GM23338 (cell line): ENCODE measurements at regions not wholly inside any gene's neighbourhood (a gene's known extent, or its start where the extent isn't known, plus 50 kb on each side); places are given as distances from the start of the nearest gene placed in this dataset.

Experiments used
- ATAC-seq: fragments of 200-7000 bp; cut with Tn5 transposase; 3 replicates; pipeline ENCODE4 v1.9.1; 2020
- DNase-seq: peaks from one replicate; pipeline ENCODE4 v3.0.0-alpha.2; 2015; ENCODE audit warnings: low spot score
- H2AFZ ChIP-seq: fragments of 200-600 bp; sonication (generic); 2 replicates; pipeline ENCODE4 v1.8.0; 2016; ENCODE audit warnings: antibody characterized with exemption, mild to moderate bottlenecking, moderate library complexity
- H3F3A ChIP-seq: fragments of 200-600 bp; sonication (generic); replicated peaks from 2 replicates; pipeline ENCODE4 v1.8.0; 2017; ENCODE audit warnings: antibody characterized with exemption, mixed run types, low read depth
- H3K27ac ChIP-seq: fragments of 200-600 bp; sonication (generic); 2 replicates; pipeline ENCODE4 v1.6.1; 2016; ENCODE audit warnings: low read depth
- H3K27me3 ChIP-seq: fragments of 200-600 bp; sonication (generic); 2 replicates; pipeline ENCODE4 v1.8.0; 2016; ENCODE audit warnings: mild to moderate bottlenecking, mixed run types, moderate library complexity; ENCODE audit not compliant: insufficient read depth
- H3K36me3 ChIP-seq: fragments of 200-600 bp; sonication (generic); 2 replicates; pipeline ENCODE4 v1.8.0; 2016; ENCODE audit warnings: mild to moderate bottlenecking; ENCODE audit not compliant: insufficient read depth
- H3K4me1 ChIP-seq: fragments of 200-600 bp; sonication (generic); 2 replicates; pipeline ENCODE4 v1.8.0; 2016; ENCODE audit warnings: mild to moderate bottlenecking, moderate library complexity; ENCODE audit not compliant: insufficient read depth
- H3K4me2 ChIP-seq: fragments of 200-600 bp; sonication (generic); 2 replicates; pipeline ENCODE4 v1.7.1; 2017; ENCODE audit warnings: mixed run types
- H3K4me3 ChIP-seq: fragments of 200-600 bp; sonication (generic); 2 replicates; pipeline ENCODE4 v1.6.1; 2016; ENCODE audit warnings: mixed run types
- H3K79me2 ChIP-seq: fragments of 200-600 bp; sonication (generic); replicated peaks from 2 replicates; pipeline ENCODE4 v1.8.0; 2017; ENCODE audit warnings: mild to moderate bottlenecking; ENCODE audit not compliant: insufficient read depth
- H3K9me2 ChIP-seq: fragments of 200-600 bp; sonication (generic); 2 replicates; pipeline ENCODE4 v1.8.0; 2017; ENCODE audit not compliant: insufficient read depth
- H4K20me1 ChIP-seq: fragments of 200-600 bp; sonication (generic); replicated peaks from 2 replicates; pipeline ENCODE4 v1.8.0; 2017; ENCODE audit warnings: mild to moderate bottlenecking; ENCODE audit not compliant: insufficient read depth
- H3K27ac Mint-ChIP-seq: 2 replicates; pipeline ENCODE4 v1.8.0; 2020; ENCODE audit warnings: inconsistent platforms, mild to moderate bottlenecking, moderate library complexity, mixed read lengths
- H3K27me3 Mint-ChIP-seq: 3 replicates; pipeline ENCODE4 v1.8.0; 2022; ENCODE audit warnings: low read depth, mild to moderate bottlenecking, moderate library complexity, mixed read lengths, inconsistent platforms; ENCODE audit not compliant: insufficient read depth, poor library complexity
- H3K36me3 Mint-ChIP-seq: 3 replicates; pipeline ENCODE4 v1.8.0; 2021; ENCODE audit warnings: low read depth, mild to moderate bottlenecking, inconsistent platforms, moderate library complexity, mixed read lengths
- H3K4me1 Mint-ChIP-seq: 3 replicates; pipeline ENCODE4 v1.8.0; 2020; ENCODE audit warnings: mild to moderate bottlenecking, inconsistent platforms, mixed read lengths
- H3K4me3 Mint-ChIP-seq: 3 replicates; pipeline ENCODE4 v1.8.0; 2021; ENCODE audit warnings: moderate library complexity, mild to moderate bottlenecking, inconsistent platforms, mixed read lengths
- H3K9me3 Mint-ChIP-seq: 3 replicates; pipeline ENCODE4 v1.8.0; 2020; ENCODE audit warnings: moderate library complexity, mild to moderate bottlenecking, inconsistent platforms, mixed read lengths
- CTCF ChIP-seq, 2 experiments: fragments of 200-600 bp in 1 of 2; sonication (generic) in 1 of 2; conservative IDR thresholded peaks; 2 replicates each; pipeline versions ENCODE4 v1.5.1 to v1.6.1; 2016 to 2017; ENCODE audit warnings: antibody characterized with exemption in 2 of 2, low read depth in 2 of 2, mild to moderate bottlenecking in 2 of 2, moderate library complexity in 1 of 2
- ETS1 ChIP-seq: IDR thresholded peaks from 2 replicates; pipeline ENCODE4 v1.6.1; 2016; ENCODE audit warnings: antibody characterized with exemption
- EZH2 ChIP-seq: fragments of 200-600 bp; sonication (generic); IDR thresholded peaks from one replicate; pipeline ENCODE4 v1.8.0; 2017; ENCODE audit warnings: antibody characterized with exemption, mild to moderate bottlenecking, low read depth; ENCODE audit not compliant: unreplicated experiment
- REST ChIP-seq: IDR thresholded peaks from one replicate; pipeline ENCODE4 v1.6.1; 2018; ENCODE audit warnings: antibody characterized with exemption; ENCODE audit not compliant: unreplicated experiment
- STAT1 ChIP-seq: IDR thresholded peaks from one replicate; pipeline ENCODE4 v1.6.1; 2016; ENCODE audit warnings: antibody characterized with exemption; ENCODE audit not compliant: unreplicated experiment
- ZNF114 ChIP-seq: fragments of 250-450 bp; sonication (Bioruptor Pico); IDR thresholded peaks from 2 replicates; pipeline ENCODE4 v1.5.0; 2020; ENCODE audit warnings: mild to moderate bottlenecking, moderate library complexity

GRCh38 chr20:40860487-40860902, 168.1 kb upstream of the TOP1 start (continued):
- TF ChIP-seq REST (no peak), EZH2 (no peak), ZNF114 (no peak), ETS1 (no peak), CTCF (conservative IDR thresholded peaks at IDR 0.05; ENCODE audit: low read depth in 2 of 2) (no peak), STAT1 (no peak)

GRCh38 chr20:40861427-40862008, 167.1 kb upstream of the TOP1 start:
- Histone ChIP-seq H3F3A (no peaks in the 10 kb centered on the region), H3K79me2 (no peaks in the 10 kb centered on the region), H3K36me3 (no peaks in the 10 kb centered on the region), H3K27ac (no peak overlapping the region), H3K4me3 (no peak overlapping the region), H3K9me2 (peaks cover 11% of the 10 kb centered on the region; the same call in 1 of the 2 replicates), H3K27me3 (no peaks in the 10 kb centered on the region), H4K20me1 (no peaks in the 10 kb centered on the region), H2AFZ (no peak overlapping the region), H3K4me2 (no peak overlapping the region), H3K4me1 (peaks cover 26% of the 10 kb centered on the region)
- DNase-seq: no peak
- Mint-ChIP-seq H3K4me1 (peaks cover 30% of the 10 kb centered on the region), H3K4me3 (no peak overlapping the region), H3K9me3 (no peaks in the 10 kb centered on the region; the same call in 2 of the 3 replicates), H3K27me3 (peaks cover 20% of the 10 kb centered on the region), H3K27ac (no peak overlapping the region), H3K36me3 (no peaks in the 10 kb centered on the region; the same call in 2 of the 3 replicates)
- no peak for TF ChIP-seq ETS1
- TF ChIP-seq CTCF (conservative IDR thresholded peaks at IDR 0.05; ENCODE audit: low read depth in 2 of 2): no peak
- ATAC-seq: no peak
